ENCODE measurements at regions not wholly inside any gene's neighbourhood (a gene's known extent, or its start where the extent isn't known, plus 50 kb on each side); places are given as distances from the start of the nearest gene placed in this dataset.
"Not testable (repeated sequence)": the region's sequence is repeated elsewhere in the genome, so short reads cannot be mapped to it uniquely, and the experiment has no call there.

- in situ Hi-C loops (cut with HindIII; ENCODE audit: low sequenced_read_pairs); DNase-seq (ENCODE audit: low spot score): not testable (repeated sequence)
Measured at GRCh38 chr9:67635067-67635466, 223.7 kb upstream of the ANKRD20A1 start.

GRCh38 chr9:67611900-67612299 lies 246.8 kb upstream of the ANKRD20A1 start:
- DNase-seq (ENCODE audit: low spot score); in situ Hi-C loops (cut with HindIII; ENCODE audit: low sequenced_read_pairs): not testable (repeated sequence)

DNA sequence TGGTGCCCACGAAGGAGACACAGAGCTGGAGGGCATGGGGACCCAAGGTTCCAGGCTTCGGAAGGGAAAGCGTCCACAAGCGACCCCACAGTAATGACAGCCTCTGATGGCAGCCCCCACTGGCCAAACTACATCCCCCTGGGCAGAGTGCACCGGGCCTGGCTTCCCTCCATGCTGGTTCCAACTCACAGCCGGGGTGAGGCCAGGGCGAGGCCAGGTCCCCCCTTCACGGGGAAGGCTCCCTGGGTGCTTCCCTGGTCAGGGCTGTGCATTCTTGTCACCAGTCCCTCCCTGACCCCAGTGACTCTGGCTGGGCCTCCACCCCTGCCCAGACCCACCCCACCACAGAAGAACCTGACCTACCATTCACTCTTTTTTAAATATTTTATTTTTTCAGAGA lies 248.9 kb upstream of the ANKRD20A1 start:
- in situ Hi-C loops (cut with HindIII; ENCODE audit: low sequenced_read_pairs); DNase-seq (ENCODE audit: low spot score): not testable (repeated sequence)

DNA sequence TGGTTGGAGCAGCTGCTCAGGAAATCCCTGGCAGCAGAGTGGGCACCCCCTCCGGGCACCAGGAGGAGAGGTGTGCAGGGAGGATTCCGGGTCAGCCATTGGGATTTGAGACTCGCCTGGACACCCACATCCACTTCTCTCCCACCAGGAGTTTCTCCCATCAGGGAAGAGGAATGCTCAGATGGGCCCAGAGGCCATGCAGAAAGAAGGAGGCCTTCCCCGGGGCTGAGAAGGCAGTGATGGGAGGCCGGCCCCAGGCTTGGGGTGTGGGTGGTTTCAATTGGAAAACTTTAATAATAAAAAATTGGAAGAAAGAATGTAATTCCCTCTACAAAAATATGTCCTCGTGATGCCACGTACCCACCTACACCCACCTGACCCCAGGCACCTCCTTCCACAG lies 249.3 kb upstream of the ANKRD20A1 start:
- in situ Hi-C loops (cut with HindIII; ENCODE audit: low sequenced_read_pairs); DNase-seq (ENCODE audit: low spot score): not testable (repeated sequence)

GRCh38 chr9:67605113-67605512 lies 253.6 kb upstream of the ANKRD20A1 start:
- DNase-seq (ENCODE audit: low spot score); in situ Hi-C loops (cut with HindIII; ENCODE audit: low sequenced_read_pairs): not testable (repeated sequence)

DNA sequence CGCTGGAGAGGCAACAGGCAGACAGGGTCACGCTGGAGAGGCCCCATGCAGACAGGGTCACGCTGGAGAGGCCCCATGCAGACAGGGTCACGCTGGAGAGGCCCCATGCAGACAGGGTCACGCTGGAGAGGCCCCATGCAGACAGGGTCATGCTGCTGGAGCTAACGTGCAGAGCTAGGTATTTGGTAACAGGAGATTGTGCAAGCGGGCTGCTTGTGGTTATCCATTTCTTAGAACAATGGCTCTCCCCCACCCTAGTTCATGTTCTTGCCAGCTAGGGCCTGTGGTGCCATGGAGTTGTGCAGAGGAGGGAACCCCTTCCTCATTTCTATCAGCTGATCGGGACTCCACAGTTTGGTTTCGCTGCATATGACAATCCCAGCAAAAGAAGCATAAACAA lies 255.1 kb upstream of the ANKRD20A1 start:
- DNase-seq (ENCODE audit: low spot score); in situ Hi-C loops (cut with HindIII; ENCODE audit: low sequenced_read_pairs): not testable (repeated sequence)

DNA sequence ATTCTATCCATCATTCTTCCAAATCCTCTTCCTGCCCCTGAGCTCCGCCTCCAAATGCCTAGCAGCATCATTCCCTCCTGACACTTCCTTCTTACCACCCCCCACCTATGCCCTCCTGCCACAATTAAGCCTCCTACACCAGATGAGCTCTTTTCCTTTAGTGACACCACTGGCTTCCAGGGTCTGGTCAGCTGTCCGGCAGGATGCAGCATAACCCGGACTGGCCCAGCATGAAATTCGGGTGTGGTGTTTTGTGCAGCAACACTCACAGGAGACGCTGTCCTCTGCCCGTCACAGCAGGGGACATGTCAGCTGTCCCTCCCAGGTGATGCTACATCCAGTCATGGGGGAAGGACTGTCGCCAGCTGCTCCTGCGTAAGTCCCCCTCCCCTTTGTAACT lies 266.3 kb upstream of the ANKRD20A1 start:
- in situ Hi-C loops (cut with HindIII; ENCODE audit: low sequenced_read_pairs); DNase-seq (ENCODE audit: low spot score): not testable (repeated sequence)

- DNase-seq (ENCODE audit: low spot score); in situ Hi-C loops (cut with HindIII; ENCODE audit: low sequenced_read_pairs): not testable (repeated sequence)
Measured at GRCh38 chr9:67555874-67556273, 302.9 kb upstream of the ANKRD20A1 start.

GRCh38 chr9:67550044-67550443 lies 308.7 kb upstream of the ANKRD20A1 start:
- DNase-seq (ENCODE audit: low spot score); in situ Hi-C loops (cut with HindIII; ENCODE audit: low sequenced_read_pairs): not testable (repeated sequence)

- DNase-seq (ENCODE audit: low spot score); in situ Hi-C loops (cut with HindIII; ENCODE audit: low sequenced_read_pairs): not testable (repeated sequence)
Measured at GRCh38 chr9:67529834-67530233, 328.9 kb upstream of the ANKRD20A1 start.

DNA sequence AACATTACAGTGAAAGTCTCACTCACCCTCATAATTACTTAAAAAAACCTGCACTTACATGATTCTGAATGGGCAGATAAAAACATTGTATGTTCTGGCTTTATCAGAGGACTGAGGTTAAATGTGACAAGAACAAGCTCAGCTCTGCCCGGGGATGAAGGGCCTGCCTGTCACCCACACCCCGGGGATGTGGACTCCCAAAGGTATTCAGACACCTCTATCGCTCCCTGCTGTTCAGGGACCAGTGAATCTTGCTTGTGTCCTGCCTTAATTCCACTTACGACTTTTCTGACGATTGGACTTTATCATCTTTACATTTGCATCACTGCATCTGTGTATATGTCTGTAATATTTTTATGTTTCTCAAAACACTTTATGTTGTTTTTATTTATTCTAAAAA lies 341.8 kb upstream of the ANKRD20A1 start:
- DNase-seq (ENCODE audit: low spot score); in situ Hi-C loops (cut with HindIII; ENCODE audit: low sequenced_read_pairs): not testable (repeated sequence)

DNA sequence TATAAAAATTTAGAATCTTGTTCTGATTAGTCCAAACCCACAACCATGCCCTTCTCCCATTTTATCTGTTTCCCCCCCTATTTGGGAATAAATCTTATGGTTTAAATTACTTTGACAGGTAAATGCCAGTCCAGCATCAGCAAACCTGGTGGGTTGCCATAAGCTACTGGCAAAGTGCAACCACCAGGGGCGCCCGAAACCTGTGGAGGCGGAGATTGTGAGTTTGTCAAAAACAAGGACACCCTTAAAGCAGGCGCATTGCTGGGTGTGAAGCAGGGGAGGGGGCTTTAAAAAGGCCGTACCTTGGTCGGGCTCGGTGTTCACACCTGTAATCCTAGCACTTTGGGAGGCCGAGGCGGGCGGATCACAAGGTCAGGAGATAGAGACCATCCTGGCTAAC lies 344.1 kb upstream of the ANKRD20A1 start:
- DNase-seq (ENCODE audit: low spot score); in situ Hi-C loops (cut with HindIII; ENCODE audit: low sequenced_read_pairs): not testable (repeated sequence)

GRCh38 chr9:67503728-67504369 lies 354.9 kb upstream of the ANKRD20A1 start:
- in situ Hi-C loops (cut with HindIII; ENCODE audit: low sequenced_read_pairs); DNase-seq (ENCODE audit: low spot score): not testable (repeated sequence)

GRCh38 chr9:67492028-67492427 lies 366.7 kb upstream of the ANKRD20A1 start:
- in situ Hi-C loops (cut with HindIII; ENCODE audit: low sequenced_read_pairs); DNase-seq (ENCODE audit: low spot score): not testable (repeated sequence)

DNA sequence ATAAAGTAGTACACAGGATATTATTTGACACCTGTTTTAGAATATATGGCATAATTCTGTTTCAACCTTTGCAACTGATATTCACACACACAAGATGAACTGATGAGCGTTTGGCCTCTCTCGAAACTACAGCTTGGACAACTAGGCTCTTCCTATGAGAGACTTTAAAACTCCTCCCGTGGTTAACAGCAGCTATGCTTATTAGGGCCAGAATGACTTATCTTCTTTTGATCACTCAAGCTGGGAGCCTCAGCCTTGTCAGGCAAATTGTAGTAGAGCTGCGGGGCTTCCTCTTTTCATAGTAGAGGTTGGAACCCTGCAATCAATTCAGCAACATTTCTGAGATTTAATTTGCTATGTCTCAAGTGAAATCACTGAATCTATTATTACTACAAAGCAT lies 381.3 kb upstream of the ANKRD20A1 start:
- DNase-seq (ENCODE audit: low spot score); in situ Hi-C loops (cut with HindIII; ENCODE audit: low sequenced_read_pairs): not testable (repeated sequence)

- DNase-seq (ENCODE audit: low spot score); in situ Hi-C loops (cut with HindIII; ENCODE audit: low sequenced_read_pairs): not testable (repeated sequence)
Measured at GRCh38 chr9:67470739-67471138, 388.0 kb upstream of the ANKRD20A1 start.

DNA sequence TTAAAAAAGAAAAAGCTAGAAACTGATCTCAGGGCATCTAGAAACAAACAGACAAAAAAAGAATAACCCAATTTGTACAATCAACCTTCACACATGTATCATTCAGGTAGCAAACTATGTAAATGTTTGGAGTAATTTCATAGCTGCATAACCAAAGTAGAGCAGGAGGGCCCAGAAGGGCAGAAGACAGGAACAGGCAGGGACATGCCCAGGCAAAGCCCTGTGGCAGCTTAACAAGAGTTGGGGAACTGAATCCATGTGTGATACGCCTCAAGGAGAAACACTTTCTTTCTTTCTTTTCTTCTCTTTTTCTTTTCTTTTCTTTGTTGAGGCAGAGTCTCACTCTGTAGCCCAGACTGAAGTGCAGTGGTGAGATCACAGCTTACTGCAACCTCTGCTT lies 390.4 kb upstream of the ANKRD20A1 start:
- in situ Hi-C loops (cut with HindIII; ENCODE audit: low sequenced_read_pairs); DNase-seq (ENCODE audit: low spot score): not testable (repeated sequence)

GRCh38 chr9:67461796-67462757 lies 396.7 kb upstream of the ANKRD20A1 start:
- in situ Hi-C loops (cut with HindIII; ENCODE audit: low sequenced_read_pairs); DNase-seq (ENCODE audit: low spot score): not testable (repeated sequence)

DNA sequence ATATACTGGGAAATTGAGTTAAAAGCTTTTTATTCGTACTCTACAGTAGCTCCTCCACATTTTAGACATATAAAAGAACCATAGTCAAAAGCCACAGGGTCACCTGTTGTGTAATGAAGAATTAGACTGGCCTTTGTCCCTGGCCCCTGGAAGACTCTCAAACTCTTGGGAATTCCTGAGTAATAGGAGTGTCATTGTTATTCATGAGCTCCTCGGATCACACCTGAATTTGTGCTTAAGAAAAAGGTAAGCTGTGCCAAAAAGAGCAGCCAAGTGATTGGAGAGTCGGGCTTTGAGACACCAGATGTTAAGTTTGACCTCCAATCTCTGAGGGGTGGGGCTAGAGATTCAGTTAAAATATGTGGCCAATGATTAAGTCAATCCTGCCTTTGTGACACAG lies 405.8 kb upstream of the ANKRD20A1 start:
- in situ Hi-C loops (cut with HindIII; ENCODE audit: low sequenced_read_pairs); DNase-seq (ENCODE audit: low spot score): not testable (repeated sequence)

GRCh38 chr9:67442313-67442712 lies 416.4 kb upstream of the ANKRD20A1 start:
- in situ Hi-C loops (cut with HindIII; ENCODE audit: low sequenced_read_pairs); DNase-seq (ENCODE audit: low spot score): not testable (repeated sequence)

Data from G401 (cell line).